Neuronal stem cell (in vitro differentiated cells): ENCODE measurements at regions not wholly inside any gene's neighbourhood (a gene's known extent, or its start where the extent isn't known, plus 50 kb on each side); places are given as distances from the start of the nearest gene placed in this dataset.

Experiments
- DNase-seq: peaks from one replicate; pipeline ENCODE4 v3.0.0-alpha.2; 2013; ENCODE audit warnings: low spot score
- H2AFZ ChIP-seq: one replicate; pipeline ENCODE4 v1.6.1; 2013; ENCODE audit warnings: mild to moderate bottlenecking, low read length, inconsistent platforms
- H2AK5ac ChIP-seq: 2 replicates; pipeline ENCODE4 v1.6.1; 2013; ENCODE audit warnings: low read depth, mild to moderate bottlenecking, inconsistent platforms, low read length, moderate library complexity, mixed read lengths
- H2BK120ac ChIP-seq: 2 replicates; pipeline ENCODE4 v1.6.1; 2013; ENCODE audit warnings: low read depth, mild to moderate bottlenecking, inconsistent platforms, low read length, moderate library complexity, mixed read lengths
- H2BK12ac ChIP-seq: one replicate; pipeline ENCODE4 v1.6.1; 2013; ENCODE audit warnings: low read length, inconsistent platforms
- H2BK15ac ChIP-seq: 2 replicates; pipeline ENCODE4 v1.6.1; 2013; ENCODE audit warnings: mild to moderate bottlenecking, low read length, inconsistent platforms, mixed read lengths
- H2BK5ac ChIP-seq: one replicate; pipeline ENCODE4 v1.6.1; 2013; ENCODE audit warnings: inconsistent platforms, mild to moderate bottlenecking, low read length, moderate library complexity
- H3K14ac ChIP-seq: one replicate; pipeline ENCODE4 v1.6.1; 2013; ENCODE audit warnings: low read length, inconsistent platforms
- H3K18ac ChIP-seq: 2 replicates; pipeline ENCODE4 v1.6.1; 2013; ENCODE audit warnings: low read length, inconsistent platforms
- H3K23ac ChIP-seq: 2 replicates; pipeline ENCODE4 v1.6.1; 2013; ENCODE audit warnings: low read depth, mild to moderate bottlenecking, mixed read lengths, low read length, inconsistent platforms; ENCODE audit not compliant: poor library complexity
- H3K27ac ChIP-seq: replicated peaks from 3 replicates; pipeline ENCODE4 v1.5.1; 2013; ENCODE audit warnings: low read length, inconsistent platforms
- H3K27me3 ChIP-seq, 3 experiments: 2 replicates each; pipeline ENCODE4 v1.6.1; 2013; ENCODE audit warnings: low read length in 3 of 3, mild to moderate bottlenecking in 2 of 3, inconsistent platforms in 1 of 3, low read depth in 1 of 3, mixed read lengths in 1 of 3, moderate library complexity in 1 of 3; ENCODE audit not compliant: control insufficient read depth in 3 of 3, insufficient read depth in 3 of 3
- H3K36me3 ChIP-seq, 2 donors: replicated peaks in 1 of 2; 2 replicates each; pipeline ENCODE4 v1.6.1; 2013; ENCODE audit warnings: low read length in 2 of 2; ENCODE audit not compliant: control insufficient read depth in 2 of 2, insufficient read depth in 2 of 2
- H3K4ac ChIP-seq: 2 replicates; pipeline ENCODE4 v1.6.1; 2013; ENCODE audit warnings: inconsistent platforms, mild to moderate bottlenecking, low read length, moderate library complexity
- H3K4me1 ChIP-seq, 2 donors: 1 replicate in 1 of 2; 2 replicates in 1 of 2; pipeline ENCODE4 v1.6.1; 2013; ENCODE audit warnings: low read length in 2 of 2, low read depth in 1 of 2; ENCODE audit not compliant: control insufficient read depth in 2 of 2, insufficient read depth in 1 of 2
- H3K4me2 ChIP-seq: one replicate; pipeline ENCODE4 v1.6.1; 2013; ENCODE audit warnings: mild to moderate bottlenecking, low read length, inconsistent platforms; ENCODE audit not compliant: insufficient read depth, poor library complexity, severe bottlenecking
- H3K4me3 ChIP-seq, 2 donors: 2 replicates each; pipeline ENCODE4 v1.5.1; 2013; ENCODE audit warnings: low read length in 2 of 2, mild to moderate bottlenecking in 2 of 2, inconsistent platforms in 1 of 2, moderate library complexity in 1 of 2
- H3K79me1 ChIP-seq: one replicate; pipeline ENCODE4 v1.6.1; 2013; ENCODE audit warnings: low read depth, mild to moderate bottlenecking, inconsistent platforms, low read length, moderate library complexity
- H3K9ac ChIP-seq: one replicate; pipeline ENCODE4 v1.6.1; 2013; ENCODE audit warnings: mild to moderate bottlenecking, low read depth, low read length, inconsistent platforms; ENCODE audit not compliant: poor library complexity
- H3K9me3 ChIP-seq, 2 donors: replicated peaks in 1 of 2; 2 replicates each; pipeline versions ENCODE3 to v1.6.1; 2013; ENCODE audit warnings: low read length in 2 of 2, mild to moderate bottlenecking in 2 of 2, inconsistent platforms in 1 of 2, low read depth in 1 of 2, mixed read lengths in 1 of 2, moderate library complexity in 1 of 2; ENCODE audit not compliant: control insufficient read depth in 2 of 2, insufficient read depth in 1 of 2
- H4K8ac ChIP-seq: one replicate; pipeline ENCODE4 v1.6.1; 2013; ENCODE audit warnings: low read depth, mild to moderate bottlenecking, inconsistent platforms, low read length, moderate library complexity
- H4K91ac ChIP-seq: one replicate; pipeline ENCODE4 v1.6.1; 2013; ENCODE audit warnings: low read length, low read depth, mild to moderate bottlenecking, inconsistent platforms; ENCODE audit not compliant: poor library complexity
- WGBS, 2 donors: extraction: QIAGEN DNeasy Blood & Tissue Kit; methylation state at CpG; one replicate each; pipeline ENCODE4 v1.1.7; 2013; ENCODE audit warnings: missing lambda C conversion rate in 2 of 2, mixed read lengths in 1 of 2; ENCODE audit not compliant: insufficient read length in 2 of 2, insufficient replicate concordance in 1 of 2; ENCODE audit errors: extremely low coverage in 2 of 2; 5-methylcytosine and 5-hydroxymethylcytosine counted together

- Histone ChIP-seq H3K4me2 (no peak overlapping the region), H3K4me3 (no peak overlapping the region), H2AK5ac (no peak overlapping the region), H2BK15ac (no peak overlapping the region), H3K4me1 (no peaks in the 10 kb centered on the region), H3K36me3 (no peaks in the 10 kb centered on the region), H3K27me3 (peaks cover 0 to 48% (median 0%) of the 10 kb centered on the region in 3 experiments), H3K79me1 (no peaks in the 10 kb centered on the region), H3K18ac (no peak overlapping the region), H2AFZ (no peak overlapping the region), H3K23ac (no peak overlapping the region), H3K9ac (no peak overlapping the region), H3K9me3 (no peaks in the 10 kb centered on the region), H3K27ac (no peak overlapping the region), H2BK12ac (no peak overlapping the region), H3K4ac (no peak overlapping the region), H3K14ac (no peak overlapping the region), H2BK5ac (no peak overlapping the region), H4K8ac (no peak overlapping the region), H4K91ac (no peak overlapping the region), H2BK120ac (no peak overlapping the region)
- DNase-seq, result no peak
- WGBS, 2 donors, result no CpG with 5 or more reads among the region's 2 CpGs
Measured at GRCh38 chr5:77569409-77569808, 69.1 kb downstream of the OTP start.

GRCh38 chr5:77568555-77568954, 70.0 kb downstream of the OTP start:
- no peak overlapping the region for H3K9ac ChIP-seq
- H3K4me3 ChIP-seq, result no peak overlapping the region
- no peak overlapping the region for H2AFZ ChIP-seq
- WGBS, 2 donors, result no CpG with 5 or more reads among the region's 3 CpGs
- H3K36me3 ChIP-seq, result no peaks in the 10 kb centered on the region
- H3K23ac ChIP-seq, result no peak overlapping the region
- H3K14ac ChIP-seq, result no peak overlapping the region
- H2BK5ac ChIP-seq, result no peak overlapping the region
- no peak overlapping the region for H2BK12ac ChIP-seq
- H3K9me3 ChIP-seq, result no peaks in the 10 kb centered on the region
- H2BK15ac ChIP-seq, result no peak overlapping the region
- no peak overlapping the region for H2AK5ac ChIP-seq
- no peak overlapping the region for H4K8ac ChIP-seq
- no peak overlapping the region for H3K18ac ChIP-seq
- H3K4me2 ChIP-seq, result no peak overlapping the region
- peaks cover 0 to 51% (median 0%) of the 10 kb centered on the region in 3 experiments for H3K27me3 ChIP-seq
- H3K4ac ChIP-seq, result no peak overlapping the region
- no peak overlapping the region for H2BK120ac ChIP-seq
- H3K4me1 ChIP-seq, result no peaks in the 10 kb centered on the region
- H3K27ac ChIP-seq, result no peak overlapping the region
- no peak for DNase-seq
- H4K91ac ChIP-seq, result no peak overlapping the region
- H3K79me1 ChIP-seq, result no peaks in the 10 kb centered on the region

GRCh38 chr5:77568082-77568481, 70.4 kb downstream of the OTP start:
- Histone ChIP-seq H2AK5ac (no peak overlapping the region), H4K91ac (no peak overlapping the region), H3K4me1 (no peaks in the 10 kb centered on the region), H2BK12ac (no peak overlapping the region), H2AFZ (no peak overlapping the region), H3K27me3 (peaks cover 0 to 54% (median 0%) of the 10 kb centered on the region in 3 experiments), H4K8ac (no peak overlapping the region), H3K36me3 (no peaks in the 10 kb centered on the region), H3K4me3 (no peak overlapping the region), H3K4me2 (no peak overlapping the region), H3K18ac (no peak overlapping the region), H2BK15ac (no peak overlapping the region), H3K79me1 (no peaks in the 10 kb centered on the region), H2BK5ac (no peak overlapping the region), H2BK120ac (no peak overlapping the region), H3K14ac (no peak overlapping the region), H3K9me3 (no peaks in the 10 kb centered on the region), H3K9ac (no peak overlapping the region), H3K27ac (no peak overlapping the region), H3K23ac (no peak overlapping the region), H3K4ac (no peak overlapping the region)
- no peak for DNase-seq
- WGBS, 2 donors, result no CpG with 5 or more reads among the region's 2 CpGs

- Histone ChIP-seq H3K27me3 (peaks cover 0 to 59% (median 0%) of the 10 kb centered on the region in 3 experiments), H3K9ac (no peak overlapping the region), H3K14ac (no peak overlapping the region), H4K91ac (no peak overlapping the region), H3K4me2 (no peak overlapping the region), H2BK15ac (no peak overlapping the region), H3K4me1 (no peaks in the 10 kb centered on the region), H3K18ac (no peak overlapping the region), H3K4ac (no peak overlapping the region), H3K9me3 (no peaks in the 10 kb centered on the region), H3K36me3 (no peaks in the 10 kb centered on the region), H3K27ac (no peak overlapping the region), H2AFZ (no peak overlapping the region), H3K4me3 (no peak overlapping the region), H2BK12ac (no peak overlapping the region), H2AK5ac (no peak overlapping the region), H2BK5ac (no peak overlapping the region), H3K23ac (no peak overlapping the region), H4K8ac (no peak overlapping the region), H3K79me1 (no peaks in the 10 kb centered on the region), H2BK120ac (no peak overlapping the region)
- no peak for DNase-seq
- WGBS, 2 donors, result no CpG with 5 or more reads among the region's 3 CpGs
Measured at GRCh38 chr5:77563475-77563874, 71.4 kb upstream of the WDR41 start.
